HepG2 (cell line): ENCODE measurements at regions not wholly inside any gene's neighbourhood (a gene's known extent, or its start where the extent isn't known, plus 50 kb on each side); places are given as distances from the start of the nearest gene placed in this dataset.

Experiments
- ATAC-seq: fragments of 200-7000 bp; cut with Tn5 transposase; 3 replicates; pipeline ENCODE4 v1.9.1; 2020; ENCODE audit warnings: mild to moderate bottlenecking, moderate library complexity
- BruUV-seq: library from RNA; stranded (reverse); fragments of 400-500 nt; replicated peaks from 2 replicates; lab custom pipeline; 2021; lab: Mats Ljungman, UMichigan
- CTCF ChIA-PET: fragments of 300-600 bp; formaldehyde crosslinking; extraction: SDS; loops from one replicate; lab custom pipeline; 2021; ENCODE audit warnings: low total read pairs, inconsistent platforms, low intra/inter-chr PET ratio; lab: Yijun Ruan, JAX
- POLR2A ChIA-PET: fragments of 350-600 bp; sonication (Branson Sonifier 250); formaldehyde crosslinking; loops from one replicate; lab custom pipeline; 2020; ENCODE audit warnings: antibody characterized with exemption, inconsistent platforms; lab: Yijun Ruan, JAX
- DNase-seq: peaks from one replicate; pipeline ENCODE4 v3.0.0-alpha.2; 2015; ENCODE audit warnings: low spot score
- FAIRE-seq: peaks from 3 replicates; lab custom pipeline; 2011; peaks lifted over from hg19 to GRCh38; lab: Jason Lieb, UNC
- H2AFZ ChIP-seq: one replicate; pipeline ENCODE4 v1.6.1; 2011; ENCODE audit warnings: low read length, inconsistent platforms
- H3K27ac ChIP-seq: fragments of 300-600 bp; 3 replicates; pipeline ENCODE4 v1.8.0; 2011; ENCODE audit warnings: mixed run types, mild to moderate bottlenecking, mixed read lengths, low read length, inconsistent platforms; ENCODE audit not compliant: insufficient read depth; ENCODE audit errors: extremely low read length
- H3K27me3 ChIP-seq, 2 experiments: fragments of 200-600 bp in 1 of 2; 2 replicates in 1 of 2; 3 replicates in 1 of 2; pipeline versions ENCODE4 v1.6.0 to v1.8.0; 2011; ENCODE audit warnings: low read length in 2 of 2, mild to moderate bottlenecking in 2 of 2, moderate library complexity in 2 of 2, inconsistent platforms in 1 of 2; ENCODE audit not compliant: insufficient read depth in 2 of 2, control insufficient read depth in 1 of 2
- H3K36me3 ChIP-seq, 2 experiments: fragments of 200-600 bp in 1 of 2; replicated peaks in 1 of 2; 2 replicates in 1 of 2; 3 replicates in 1 of 2; pipeline versions ENCODE4 v1.5.1 to v1.8.0; 2011; ENCODE audit warnings: low read length in 2 of 2, inconsistent platforms in 1 of 2; ENCODE audit not compliant: insufficient read depth in 2 of 2, control insufficient read depth in 1 of 2
- H3K4me1 ChIP-seq: 2 replicates; pipeline ENCODE4 v1.5.1; 2012; ENCODE audit warnings: low read length, inconsistent platforms; ENCODE audit not compliant: insufficient read depth
- H3K4me2 ChIP-seq: 2 replicates; pipeline ENCODE4 v1.6.0; 2011; ENCODE audit warnings: low read depth, low read length, inconsistent platforms
- H3K4me3 ChIP-seq, 3 experiments: fragments of 200-600 bp in 1 of 3; sonication (generic), shearing (Covaris generic) in 1 of 3; replicated peaks in 1 of 3; 2 replicates each; pipeline ENCODE4 v1.5.1; 2011 to 2016; ENCODE audit warnings: low read length in 3 of 3, inconsistent platforms in 2 of 3, low read depth in 2 of 3, mild to moderate bottlenecking in 2 of 3, control low read depth in 1 of 3, mixed read lengths in 1 of 3; ENCODE audit not compliant: insufficient read depth in 1 of 3
- H3K79me2 ChIP-seq: one replicate; pipeline ENCODE4 v1.6.1; 2011; ENCODE audit warnings: low read length, inconsistent platforms; ENCODE audit not compliant: insufficient read depth
- H3K9ac ChIP-seq: 2 replicates; pipeline ENCODE4 v1.6.0; 2011; ENCODE audit warnings: mild to moderate bottlenecking, low read depth, low read length, inconsistent platforms; ENCODE audit not compliant: insufficient read depth
- H3K9me3 ChIP-seq: 2 replicates; pipeline ENCODE4 v1.5.1; 2012; ENCODE audit warnings: mild to moderate bottlenecking, low read length
- H4K20me1 ChIP-seq: 2 replicates; pipeline ENCODE4 v1.6.0; 2011; ENCODE audit warnings: inconsistent platforms, mild to moderate bottlenecking, low read length, moderate library complexity; ENCODE audit not compliant: insufficient read depth
- ARID2 ChIP-seq: sonication (generic); formaldehyde crosslinking; IDR thresholded peaks from 2 replicates; pipeline ENCODE4 v1.8.1; 2022; ENCODE audit warnings: mild to moderate bottlenecking, missing genetic modification reagents, borderline replicate concordance
- ASH2L ChIP-seq: fragments of 300-600, 200-600 bp; sonication (generic); IDR thresholded peaks from 2 replicates; pipeline ENCODE4 v1.7.0; 2017; ENCODE audit warnings: low read depth, mild to moderate bottlenecking, moderate library complexity, mixed read lengths, low read length; ENCODE audit not compliant: insufficient read length
- GTF3A ChIP-seq: sonication (generic); formaldehyde crosslinking; conservative IDR thresholded peaks from 2 replicates; pipeline ENCODE4 v1.4.0; 2020; ENCODE audit warnings: mild to moderate bottlenecking, missing genetic modification reagents
- HDAC6 ChIP-seq: fragments of 200-600 bp; sonication (generic); IDR thresholded peaks from 2 replicates; pipeline ENCODE4 v1.7.0; 2017; ENCODE audit warnings: mild to moderate bottlenecking, antibody characterized with exemption, low read length, low read depth
- PAF1 ChIP-seq: IDR thresholded peaks from 2 replicates; pipeline ENCODE4 v1.6.1; 2016; ENCODE audit warnings: missing genetic modification reagents, missing compliant biosample characterization
- XRCC5 ChIP-seq: fragments of 200-400 bp; formaldehyde crosslinking; optimal IDR thresholded peaks from 2 replicates; pipeline ENCODE3; 2017; ENCODE audit warnings: mild to moderate bottlenecking, low read length
- ZFYVE20 ChIP-seq: sonication (generic); formaldehyde crosslinking; IDR thresholded peaks from 2 replicates; pipeline ENCODE4 v1.8.0; 2023; ENCODE audit warnings: low read depth, mild to moderate bottlenecking, moderate library complexity, missing genetic modification reagents, borderline replicate concordance
- ZHX2 ChIP-seq, 2 experiments: sonication (generic) in 1 of 2; formaldehyde crosslinking in 1 of 2; IDR thresholded peaks; 2 replicates each; pipeline versions ENCODE4 v1.6.1 to v1.9.0; 2014 to 2022; ENCODE audit warnings: antibody characterized with exemption in 1 of 2, borderline replicate concordance in 1 of 2, inconsistent platforms in 1 of 2, low read depth in 1 of 2, missing genetic modification reagents in 1 of 2
- ZNF317 ChIP-seq: sonication (generic); formaldehyde crosslinking; IDR thresholded peaks from 2 replicates; pipeline ENCODE4 v1.5.0; 2020; ENCODE audit warnings: mild to moderate bottlenecking, missing genetic modification reagents
- ZNF530 ChIP-seq: sonication (generic); formaldehyde crosslinking; IDR thresholded peaks from 2 replicates; pipeline ENCODE4 v1.5.0; 2020; ENCODE audit warnings: low read depth, mild to moderate bottlenecking, missing genetic modification reagents
- ZNF761 ChIP-seq: sonication (generic); formaldehyde crosslinking; conservative IDR thresholded peaks from 2 replicates; pipeline ENCODE4 v1.4.0; 2020; ENCODE audit warnings: mild to moderate bottlenecking, missing genetic modification reagents
- WGBS: methylation state at CpG from one replicate; pipeline ENCODE4 v1.1.6; 2017; ENCODE audit warnings: low lambda C conversion rate; 5-methylcytosine and 5-hydroxymethylcytosine counted together
- in situ Hi-C: cut with HindIII; loops from 2 replicates; pipeline ENCODE4 v1.10.0; 2017; ENCODE audit warnings: low pct_unique_long_range_greater_than_20kb; ENCODE audit not compliant: extremely low pct_ligation_motif_present
- intact Hi-C: fragments of 100-400 bp; cut with micrococcal nuclease; formaldehyde crosslinking; loops from one replicate; pipeline ENCODE4 v1.10.0; 2022; ENCODE audit not compliant: unreplicated experiment
- TF ChIP-seq, protein P1 (sequence below): sonication (generic); formaldehyde crosslinking; IDR thresholded peaks from 2 replicates; pipeline ENCODE4 v1.5.1; 2020; ENCODE audit warnings: missing genetic modification reagents, mild to moderate bottlenecking, borderline replicate concordance
- TF ChIP-seq, protein P2 (sequence below): sonication (generic); formaldehyde crosslinking; IDR thresholded peaks from 2 replicates; pipeline ENCODE4 v1.5.0; 2020; ENCODE audit warnings: missing genetic modification reagents

GRCh38 chr5:13378091-13378490 is 566.4 kb downstream of the DNAH5 start:
- ATAC-seq (no peak), DNase-seq (no peak), FAIRE-seq (no peak)
- Histone ChIP-seq H3K9me3 (peaks cover 77% of the 10 kb centered on the region), H3K79me2 (no peaks in the 10 kb centered on the region), H3K9ac (no peak overlapping the region), H3K27me3 (no peaks in the 10 kb centered on the region), H3K27ac (no peak overlapping the region), H3K36me3 (no peaks in the 10 kb centered on the region), H3K4me2 (no peak overlapping the region), H3K4me1 (no peaks in the 10 kb centered on the region), H2AFZ (no peak overlapping the region), H3K4me3 (no peak overlapping the region), H4K20me1 (no peaks in the 10 kb centered on the region)
- POLR2A ChIA-PET = no interaction called here
- TF ChIP-seq, protein P1, sequence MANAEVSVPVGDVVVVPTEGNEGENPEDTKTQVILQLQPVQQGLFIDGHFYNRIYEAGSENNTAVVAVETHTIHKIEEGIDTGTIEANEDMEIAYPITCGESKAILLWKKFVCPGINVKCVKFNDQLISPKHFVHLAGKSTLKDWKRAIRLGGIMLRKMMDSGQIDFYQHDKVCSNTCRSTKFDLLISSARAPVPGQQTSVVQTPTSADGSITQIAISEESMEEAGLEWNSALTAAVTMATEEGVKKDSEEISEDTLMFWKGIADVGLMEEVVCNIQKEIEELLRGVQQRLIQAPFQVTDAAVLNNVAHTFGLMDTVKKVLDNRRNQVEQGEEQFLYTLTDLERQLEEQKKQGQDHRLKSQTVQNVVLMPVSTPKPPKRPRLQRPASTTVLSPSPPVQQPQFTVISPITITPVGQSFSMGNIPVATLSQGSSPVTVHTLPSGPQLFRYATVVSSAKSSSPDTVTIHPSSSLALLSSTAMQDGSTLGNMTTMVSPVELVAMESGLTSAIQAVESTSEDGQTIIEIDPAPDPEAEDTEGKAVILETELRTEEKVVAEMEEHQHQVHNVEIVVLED (CRISPR knock-in tag) = no peak
- TF ChIP-seq, protein P2, sequence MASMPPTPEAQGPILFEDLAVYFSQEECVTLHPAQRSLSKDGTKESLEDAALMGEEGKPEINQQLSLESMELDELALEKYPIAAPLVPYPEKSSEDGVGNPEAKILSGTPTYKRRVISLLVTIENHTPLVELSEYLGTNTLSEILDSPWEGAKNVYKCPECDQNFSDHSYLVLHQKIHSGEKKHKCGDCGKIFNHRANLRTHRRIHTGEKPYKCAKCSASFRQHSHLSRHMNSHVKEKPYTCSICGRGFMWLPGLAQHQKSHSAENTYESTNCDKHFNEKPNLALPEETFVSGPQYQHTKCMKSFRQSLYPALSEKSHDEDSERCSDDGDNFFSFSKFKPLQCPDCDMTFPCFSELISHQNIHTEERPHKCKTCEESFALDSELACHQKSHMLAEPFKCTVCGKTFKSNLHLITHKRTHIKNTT (CRISPR knock-in tag) = no peak
- no peak for TF ChIP-seq ZNF530 (CRISPR knock-in tag)
- TF ChIP-seq ZNF761 (CRISPR knock-in tag) = no peak
- TF ChIP-seq PAF1 = no peak
- TF ChIP-seq ZHX2 (IDR thresholded peaks at IDR 0.05; ENCODE audit: low read depth) = no peak
- no peak for TF ChIP-seq ZHX2 (CRISPR knock-in tag; IDR thresholded peaks at IDR 0.05; ENCODE audit: borderline replicate concordance)
- no peak for TF ChIP-seq ASH2L
- no peak for TF ChIP-seq GTF3A (CRISPR knock-in tag)
- no peak for TF ChIP-seq ZNF317 (CRISPR knock-in tag)
- TF ChIP-seq XRCC5 = no peak
- TF ChIP-seq HDAC6 = no peak
- no peak for TF ChIP-seq ARID2 (CRISPR knock-in tag)
- no peak for TF ChIP-seq ZFYVE20
- WGBS = 2% methylated on average over 4 of the region's 4 CpGs
- CTCF ChIA-PET = no interaction called here
- BruUV-seq = no TSS peak
- intact Hi-C loops (no loop called here), in situ Hi-C loops (no loop called here)
